GM12891 (cell line): ENCODE measurements at regions not wholly inside any gene's neighbourhood (a gene's known extent, or its start where the extent isn't known, plus 50 kb on each side); places are given as distances from the start of the nearest gene placed in this dataset.

ENCODE experiments used
- PAX5 ChIP-seq: IDR thresholded peaks from 2 replicates; pipeline ENCODE4 v1.6.1; 2011; ENCODE audit warnings: low read length, moderate library complexity, mild to moderate bottlenecking; ENCODE audit not compliant: insufficient read depth, severe bottlenecking
- POLR2A ChIP-seq: IDR thresholded peaks from 2 replicates; pipeline ENCODE4 v1.6.1; 2011; ENCODE audit warnings: low read depth, low read length, control low read depth
- POLR2AphosphoS5 ChIP-seq: IDR thresholded peaks from 2 replicates; pipeline ENCODE4 v1.6.1; 2011; ENCODE audit warnings: low read depth, low read length, control low read depth
- POU2F2 ChIP-seq: IDR thresholded peaks from 2 replicates; pipeline ENCODE4 v1.6.1; 2011; ENCODE audit warnings: low read depth, mild to moderate bottlenecking, control low read depth, low read length, moderate library complexity
- SPI1 ChIP-seq: IDR thresholded peaks from 2 replicates; pipeline ENCODE4 v1.6.1; 2011; ENCODE audit warnings: low read depth, low read length, control low read depth
- TAF1 ChIP-seq: IDR thresholded peaks from 2 replicates; pipeline ENCODE4 v1.6.1; 2011; ENCODE audit warnings: low read depth, low read length, control low read depth

DNA sequence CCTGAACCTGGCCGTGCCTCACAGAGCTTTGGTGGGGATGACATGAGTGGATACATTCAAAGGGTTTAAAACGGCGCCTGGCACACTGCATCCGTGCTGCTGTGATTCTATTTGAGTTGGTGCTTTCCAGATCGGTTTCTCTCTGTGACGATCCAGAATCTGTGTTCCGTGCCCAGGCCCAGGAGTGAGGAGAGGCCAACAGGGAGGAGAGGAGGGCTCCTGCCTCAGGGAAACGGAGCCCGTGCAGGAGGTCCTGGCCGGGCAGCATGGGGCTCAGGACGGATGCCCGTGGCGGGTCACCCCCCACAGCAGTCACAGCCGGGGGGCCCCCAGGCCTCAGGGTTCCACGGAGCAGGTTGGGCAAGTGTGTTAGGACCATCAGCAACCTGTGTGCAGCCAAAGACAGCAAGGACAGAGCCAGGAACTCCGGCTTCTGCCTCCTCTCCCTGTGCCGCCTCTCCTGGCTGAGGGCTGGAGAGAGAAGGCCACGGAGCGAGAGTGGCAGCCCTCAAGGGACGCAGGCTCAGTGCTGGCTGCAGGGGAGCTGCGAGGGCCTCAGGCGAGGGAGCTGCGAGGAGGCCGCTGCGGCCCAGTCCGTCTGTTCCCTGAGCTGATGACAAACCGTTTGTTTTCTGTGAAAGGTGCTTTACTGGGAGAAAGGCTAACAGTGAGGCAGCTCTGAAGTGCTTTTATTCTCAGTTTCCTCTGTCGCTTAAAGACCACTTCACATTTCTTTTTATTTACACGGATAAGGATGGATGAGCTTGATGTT is 99.3 kb downstream of the METRNL start:
- TF ChIP-seq POLR2A (no peak), SPI1 (no peak), POLR2AphosphoS5 (no peak), TAF1 (no peak), PAX5 (no peak), POU2F2 (no peak)
